ENCODE measurements at regions not wholly inside any gene's neighbourhood (a gene's known extent, or its start where the extent isn't known, plus 50 kb on each side); places are given as distances from the start of the nearest gene placed in this dataset.

DNA sequence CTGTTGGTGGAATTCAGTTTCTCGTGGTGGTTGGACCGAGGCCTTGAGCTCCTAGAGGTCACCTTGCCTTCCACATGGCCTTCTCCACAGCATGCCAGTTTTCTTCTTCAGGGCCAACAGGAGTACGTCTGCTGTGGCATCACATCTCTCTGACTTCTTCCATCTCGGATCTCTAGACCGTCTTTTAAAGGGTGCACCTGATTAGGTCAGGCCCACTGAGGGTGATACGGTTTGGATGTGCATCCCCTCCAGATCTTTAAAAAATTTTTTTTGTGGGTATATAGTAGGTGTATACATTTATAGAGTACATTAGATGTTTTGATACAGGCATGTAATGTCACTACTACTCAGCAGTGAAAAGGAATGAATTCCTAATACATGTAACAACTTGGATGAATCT is 58.3 kb upstream of the BRD7 start:
- no peaks in the 10 kb centered on the region for H3K79me2 ChIP-seq (ENCODE audit: low read length)
- no peak overlapping the region for H3K4me2 ChIP-seq (ENCODE audit: low read length)
- no peak overlapping the region for H2AFZ ChIP-seq (ENCODE audit: low read depth, low read length)
- TF ChIP-seq CTCF (IDR thresholded peaks at IDR 0.05; ENCODE audit: low read depth, low read length) (no peak), EZH2phosphoT487 (IDR thresholded peaks at IDR 0.05; ENCODE audit: low read depth) (no peak)
- no peak overlapping the region for H3K27ac ChIP-seq (ENCODE audit: low read length)
- no peaks in the 10 kb centered on the region for H3K9me3 ChIP-seq (ENCODE audit: insufficient read depth, low read length)
- H4K20me1 ChIP-seq (ENCODE audit: insufficient read depth, low read length): no peaks in the 10 kb centered on the region
- no peak overlapping the region for H3K4me3 ChIP-seq (ENCODE audit: low read length)
- no peaks in the 10 kb centered on the region for H3K36me3 ChIP-seq (replicated peaks; ENCODE audit: low read depth, low read length)
- peaks cover 9% of the 10 kb centered on the region; the same call in 1 of the 2 replicates for H3K27me3 ChIP-seq (ENCODE audit: low read depth, low read length)
- H3K9ac ChIP-seq (ENCODE audit: low read length): no peak overlapping the region
- no peaks in the 10 kb centered on the region for H3K4me1 ChIP-seq (ENCODE audit: low read length)

- no peaks in the 10 kb centered on the region for H4K20me1 ChIP-seq (ENCODE audit: insufficient read depth, low read length)
- H3K27me3 ChIP-seq (ENCODE audit: low read depth, low read length): 0 out of 2 replicates have a peak, but pooled peaks cover 9% of the 10 kb centered on the region
- no peaks in the 10 kb centered on the region for H3K4me1 ChIP-seq (ENCODE audit: low read length)
Observed at GRCh38 chr16:50425648-50426047, 56.9 kb upstream of the BRD7 start.

DNA sequence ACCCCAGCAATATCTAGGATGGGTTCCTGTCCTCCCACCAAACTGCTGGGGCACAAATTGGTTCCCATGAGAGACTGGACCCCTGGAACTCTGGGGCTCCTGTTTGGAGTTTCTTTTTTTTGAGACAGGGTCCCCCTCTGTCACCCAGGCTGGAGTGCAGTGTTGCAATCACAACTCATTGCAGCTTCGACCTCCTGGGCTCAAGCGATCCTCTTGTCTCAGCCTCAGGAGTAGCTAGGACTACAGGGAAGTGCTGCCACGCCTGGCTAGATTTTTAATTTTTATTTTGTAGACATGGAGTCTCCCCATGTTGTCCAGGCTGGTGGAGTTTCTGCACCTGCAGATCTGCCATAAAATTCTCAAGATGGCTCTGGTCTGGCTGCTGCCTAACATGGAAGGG is 56.3 kb upstream of the BRD7 start:
- H3K4me1 ChIP-seq (ENCODE audit: low read length): no peaks in the 10 kb centered on the region
- TF ChIP-seq EZH2phosphoT487 (IDR thresholded peaks at IDR 0.05; ENCODE audit: low read depth) (no peak), CTCF (IDR thresholded peaks at IDR 0.05; ENCODE audit: low read depth, low read length) (no peak)
- no peak overlapping the region for H3K27ac ChIP-seq (ENCODE audit: low read length)
- no peak overlapping the region for H3K4me3 ChIP-seq (ENCODE audit: low read length)
- H4K20me1 ChIP-seq (ENCODE audit: insufficient read depth, low read length): no peaks in the 10 kb centered on the region
- peaks cover 3% of the 10 kb centered on the region; the same call in 1 of the 2 replicates for H3K9me3 ChIP-seq (ENCODE audit: insufficient read depth, low read length)
- H3K4me2 ChIP-seq (ENCODE audit: low read length): no peak overlapping the region
- H3K27me3 ChIP-seq (ENCODE audit: low read depth, low read length): 0 out of 2 replicates have a peak, but pooled peaks cover 9% of the 10 kb centered on the region
- H3K79me2 ChIP-seq (ENCODE audit: low read length): no peaks in the 10 kb centered on the region
- no peak overlapping the region for H2AFZ ChIP-seq (ENCODE audit: low read depth, low read length)
- no peak overlapping the region for H3K9ac ChIP-seq (ENCODE audit: low read length)
- H3K36me3 ChIP-seq (replicated peaks; ENCODE audit: low read depth, low read length): no peaks in the 10 kb centered on the region

More at GRCh38 chr16:50425648-50426047, 56.9 kb upstream of the BRD7 start:
- H3K4me3 ChIP-seq (ENCODE audit: low read length): no peak overlapping the region
- H3K27ac ChIP-seq (ENCODE audit: low read length): no peak overlapping the region
- H2AFZ ChIP-seq (ENCODE audit: low read depth, low read length): no peak overlapping the region
- no peak overlapping the region for H3K4me2 ChIP-seq (ENCODE audit: low read length)
- TF ChIP-seq EZH2phosphoT487 (IDR thresholded peaks at IDR 0.05; ENCODE audit: low read depth) (no peak), CTCF (IDR thresholded peaks at IDR 0.05; ENCODE audit: low read depth, low read length) (no peak)
- no peak overlapping the region for H3K9ac ChIP-seq (ENCODE audit: low read length)
- H3K79me2 ChIP-seq (ENCODE audit: low read length): no peaks in the 10 kb centered on the region
- no peaks in the 10 kb centered on the region for H3K36me3 ChIP-seq (replicated peaks; ENCODE audit: low read depth, low read length)
- no peaks in the 10 kb centered on the region for H3K9me3 ChIP-seq (ENCODE audit: insufficient read depth, low read length)

- no peaks in the 10 kb centered on the region for H3K79me2 ChIP-seq (ENCODE audit: low read length)
- H3K36me3 ChIP-seq (replicated peaks; ENCODE audit: low read depth, low read length): no peaks in the 10 kb centered on the region
- H3K27me3 ChIP-seq (ENCODE audit: low read depth, low read length): 0 out of 2 replicates have a peak, but pooled peaks cover 9% of the 10 kb centered on the region
- H4K20me1 ChIP-seq (ENCODE audit: insufficient read depth, low read length): no peaks in the 10 kb centered on the region
- no peak overlapping the region for H3K9ac ChIP-seq (ENCODE audit: low read length)
- H3K4me2 ChIP-seq (ENCODE audit: low read length): no peak overlapping the region
- no peak overlapping the region for H3K27ac ChIP-seq (ENCODE audit: low read length)
- no peak overlapping the region for H3K4me3 ChIP-seq (ENCODE audit: low read length)
- H2AFZ ChIP-seq (ENCODE audit: low read depth, low read length): no peak overlapping the region
- TF ChIP-seq EZH2phosphoT487 (IDR thresholded peaks at IDR 0.05; ENCODE audit: low read depth) (no peak), CTCF (IDR thresholded peaks at IDR 0.05; ENCODE audit: low read depth, low read length) (no peak)
- H3K9me3 ChIP-seq (ENCODE audit: insufficient read depth, low read length): peaks cover 12% of the 10 kb centered on the region
- H3K4me1 ChIP-seq (ENCODE audit: low read length): no peaks in the 10 kb centered on the region
Observed at GRCh38 chr16:50422926-50423325, 54.1 kb upstream of the BRD7 start.

Data from OCI-LY3 (cell line).